GM10266 (cell line): ENCODE measurements at regions not wholly inside any gene's neighbourhood (a gene's known extent, or its start where the extent isn't known, plus 50 kb on each side); places are given as distances from the start of the nearest gene placed in this dataset.

ENCODE experiments used
- DNase-seq: peaks from one replicate; pipeline ENCODE4 v3.0.0; 2012; ENCODE audit errors: extremely low spot score
- TF ChIP-seq, protein P1 (sequence below): IDR thresholded peaks from 2 replicates; pipeline ENCODE4 v1.5.1; 2012; ENCODE audit warnings: mild to moderate bottlenecking, low read depth; ENCODE audit not compliant: control insufficient read depth, insufficient read depth; ENCODE audit errors: missing control alignments

DNA sequence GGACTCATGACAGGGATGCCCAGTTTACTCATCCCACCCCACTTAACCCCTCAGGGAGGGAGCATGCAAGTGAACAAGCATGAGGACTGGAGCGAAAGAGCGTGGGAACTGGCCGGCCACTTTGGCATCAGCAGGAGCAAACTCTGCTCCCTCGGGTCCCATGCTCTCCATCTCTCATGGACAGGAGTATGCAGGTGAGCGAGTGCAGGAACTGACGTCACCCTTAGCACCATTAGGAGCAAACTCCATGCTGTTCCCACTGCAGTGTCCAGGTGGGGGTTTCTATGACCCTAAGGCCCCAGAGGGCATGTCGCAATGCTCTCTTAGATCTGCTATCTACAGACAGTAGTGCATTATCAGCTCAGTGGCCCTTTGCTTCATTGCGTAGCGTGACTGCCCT is 821.8 kb upstream of the LRFN5 start:
- TF ChIP-seq, protein P1, sequence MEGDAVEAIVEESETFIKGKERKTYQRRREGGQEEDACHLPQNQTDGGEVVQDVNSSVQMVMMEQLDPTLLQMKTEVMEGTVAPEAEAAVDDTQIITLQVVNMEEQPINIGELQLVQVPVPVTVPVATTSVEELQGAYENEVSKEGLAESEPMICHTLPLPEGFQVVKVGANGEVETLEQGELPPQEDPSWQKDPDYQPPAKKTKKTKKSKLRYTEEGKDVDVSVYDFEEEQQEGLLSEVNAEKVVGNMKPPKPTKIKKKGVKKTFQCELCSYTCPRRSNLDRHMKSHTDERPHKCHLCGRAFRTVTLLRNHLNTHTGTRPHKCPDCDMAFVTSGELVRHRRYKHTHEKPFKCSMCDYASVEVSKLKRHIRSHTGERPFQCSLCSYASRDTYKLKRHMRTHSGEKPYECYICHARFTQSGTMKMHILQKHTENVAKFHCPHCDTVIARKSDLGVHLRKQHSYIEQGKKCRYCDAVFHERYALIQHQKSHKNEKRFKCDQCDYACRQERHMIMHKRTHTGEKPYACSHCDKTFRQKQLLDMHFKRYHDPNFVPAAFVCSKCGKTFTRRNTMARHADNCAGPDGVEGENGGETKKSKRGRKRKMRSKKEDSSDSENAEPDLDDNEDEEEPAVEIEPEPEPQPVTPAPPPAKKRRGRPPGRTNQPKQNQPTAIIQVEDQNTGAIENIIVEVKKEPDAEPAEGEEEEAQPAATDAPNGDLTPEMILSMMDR = no peak
- no peak for DNase-seq

DNA sequence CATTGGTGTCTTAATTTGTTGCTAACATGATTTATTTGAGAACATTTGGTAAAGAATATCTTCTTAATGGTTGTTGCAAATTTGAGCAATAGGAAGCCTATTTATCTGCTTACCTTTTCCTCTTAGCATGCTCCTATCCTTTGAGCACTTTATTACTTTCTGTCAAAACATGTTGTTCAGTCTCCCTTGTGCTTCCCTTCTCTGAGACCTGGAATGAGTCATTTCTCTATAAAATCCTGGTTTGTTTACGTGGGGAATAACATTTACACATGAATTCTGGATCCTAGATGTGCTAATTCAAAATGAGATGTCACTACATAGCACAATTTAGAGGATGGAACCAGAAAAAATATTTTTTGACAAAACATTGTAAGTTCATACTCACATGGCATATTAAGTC is 844.0 kb upstream of the LRFN5 start:
- TF ChIP-seq, protein P1 = no peak
- no peak for DNase-seq

DNA sequence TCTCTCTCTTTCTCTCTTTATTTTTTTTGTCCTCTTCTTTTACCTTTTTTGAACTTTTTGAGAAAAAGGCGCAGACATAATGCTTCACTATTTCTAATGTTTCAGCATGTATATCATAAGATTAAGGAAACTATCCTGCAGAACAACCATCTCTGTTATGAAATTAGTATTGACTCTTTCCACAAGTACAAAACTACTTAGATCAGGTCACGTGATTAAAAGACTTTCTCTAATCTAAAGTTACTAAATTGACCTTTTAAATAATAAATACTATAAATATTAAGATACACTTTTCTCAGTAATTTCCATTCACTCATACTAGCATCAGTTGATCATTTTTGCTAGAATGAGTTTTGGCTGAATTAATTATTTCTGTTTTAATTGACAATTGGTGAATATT is 844.5 kb upstream of the LRFN5 start:
- DNase-seq = no peak

DNA sequence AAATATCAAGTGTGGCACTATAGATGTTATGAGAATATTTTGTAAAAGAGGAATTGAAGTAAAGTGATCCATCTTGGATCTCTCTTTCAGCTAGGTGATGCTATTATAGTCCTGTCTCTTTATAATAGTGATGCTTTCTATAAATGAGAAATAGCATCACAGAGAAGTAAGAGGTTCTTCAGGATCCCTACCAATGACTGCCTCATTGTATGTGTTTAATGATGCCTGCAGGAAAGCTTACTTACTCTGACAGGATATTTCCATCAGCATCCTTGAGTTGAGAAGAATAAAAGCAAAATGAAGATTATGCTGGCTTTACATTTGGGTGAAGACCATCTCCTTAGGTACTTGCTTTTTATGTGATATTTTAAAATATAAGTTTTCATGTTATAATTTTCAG is 846.0 kb upstream of the LRFN5 start:
- no peak for DNase-seq
- TF ChIP-seq, protein P1 = no peak

More for the DNA sequence above, 844.5 kb upstream of the LRFN5 start:
- TF ChIP-seq, protein P1 = no peak

DNA sequence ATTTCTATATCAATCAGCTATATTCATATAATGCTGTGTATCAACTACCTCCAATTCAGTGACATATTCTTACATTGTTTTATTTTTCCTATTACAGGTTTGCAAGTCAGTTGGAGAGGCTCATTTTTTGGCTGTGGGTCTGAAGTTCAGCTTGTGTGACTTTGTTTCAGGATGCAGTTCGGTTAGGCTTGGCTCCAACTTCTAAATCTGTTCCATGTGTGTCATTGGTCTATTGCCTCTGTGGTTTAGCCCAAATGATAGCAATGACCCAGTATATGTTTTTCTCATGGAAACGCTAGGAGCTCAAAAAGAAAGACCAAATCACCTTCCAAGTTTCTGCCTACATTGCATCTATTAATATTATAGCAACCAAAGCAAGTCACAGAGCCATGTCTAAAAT is 848.6 kb upstream of the LRFN5 start:
- TF ChIP-seq, protein P1 = no peak
- DNase-seq = no peak

DNA sequence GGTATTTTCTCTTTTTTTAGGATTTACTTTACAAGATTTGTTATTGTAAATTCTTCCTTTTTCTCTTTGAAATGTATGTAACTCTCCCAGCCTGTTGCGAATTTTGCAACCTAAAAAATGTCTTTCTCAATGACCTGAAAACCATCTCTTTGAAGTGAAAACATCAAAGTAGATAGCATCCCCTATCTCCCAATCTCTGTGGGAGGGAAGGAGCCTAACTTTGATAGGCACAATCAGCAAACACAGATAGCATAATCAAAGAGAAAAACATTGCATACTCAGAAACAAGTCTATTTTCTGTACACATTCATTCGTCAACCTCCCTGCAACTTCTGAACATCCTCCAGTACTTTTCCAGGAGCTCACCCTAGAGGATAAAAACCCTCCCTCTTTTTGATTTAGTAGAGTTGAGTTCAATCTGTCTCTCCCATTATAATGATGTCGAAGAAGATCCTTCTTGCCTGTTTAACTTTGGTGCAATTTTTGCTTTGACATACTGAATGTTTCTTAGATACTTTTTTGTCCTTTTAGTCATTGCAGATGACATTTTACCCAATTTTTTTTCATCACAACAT is 849.2 kb upstream of the LRFN5 start:
- no peak for DNase-seq
- TF ChIP-seq, protein P1 = no peak

DNA sequence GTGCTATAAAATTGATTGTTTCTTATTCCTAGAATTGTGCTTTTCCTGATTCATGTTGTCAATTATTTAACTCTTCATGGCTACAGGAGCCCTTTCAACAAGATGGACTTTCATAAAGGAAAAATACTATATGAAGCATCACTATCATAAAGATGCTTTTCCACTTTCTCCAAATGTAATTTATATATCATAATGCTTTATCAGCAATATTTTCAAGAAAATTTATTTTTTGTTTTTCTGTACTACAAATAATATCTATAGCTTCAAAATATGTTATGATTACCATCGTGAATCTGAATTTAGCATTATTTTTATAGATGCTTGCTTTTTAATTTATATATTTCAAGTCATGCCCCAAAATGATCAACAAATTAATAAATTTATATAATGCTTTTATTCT is 873.5 kb upstream of the LRFN5 start:
- DNase-seq = no peak
- TF ChIP-seq, protein P1 = no peak
